Natural killer cell (primary cell): ENCODE measurements at regions not wholly inside any gene's neighbourhood (a gene's known extent, or its start where the extent isn't known, plus 50 kb on each side); places are given as distances from the start of the nearest gene placed in this dataset.

ENCODE experiments used
- ATAC-seq, 3 donors: fragments of 150-1000 bp in 2 of 3; fragments of 200-7000 bp in 1 of 3; cut with Tn5 transposase; 1 replicate in 1 of 3; 2 replicates in 2 of 3; pipeline ENCODE4 v1.10.0; 2021; ENCODE audit warnings: mild to moderate bottlenecking in 2 of 3, moderate library complexity in 2 of 3
- DNase-seq, 2 donors: peaks; one replicate each; pipeline versions ENCODE4 v3.0.0 to v3.0.0-alpha.2; 2013 to 2021; ENCODE audit warnings: mixed read lengths in 1 of 2
- H3K27ac ChIP-seq: one replicate; pipeline ENCODE4 v1.5.1; 2013; ENCODE audit warnings: mild to moderate bottlenecking, low read length
- H3K27me3 ChIP-seq: one replicate; pipeline ENCODE4 v1.6.1; 2013; ENCODE audit warnings: low read length; ENCODE audit not compliant: control insufficient read depth, insufficient read depth
- H3K36me3 ChIP-seq: one replicate; pipeline ENCODE4 v1.6.1; 2013; ENCODE audit warnings: low read length; ENCODE audit not compliant: control insufficient read depth, insufficient read depth
- H3K4me1 ChIP-seq: one replicate; pipeline ENCODE4 v1.6.1; 2013; ENCODE audit warnings: low read length; ENCODE audit not compliant: control insufficient read depth, insufficient read depth
- H3K4me3 ChIP-seq: one replicate; pipeline ENCODE4 v1.5.1; 2013; ENCODE audit warnings: low read length
- H3K9me3 ChIP-seq: one replicate; pipeline ENCODE4 v1.6.1; 2013; ENCODE audit warnings: low read length; ENCODE audit not compliant: control insufficient read depth, insufficient read depth
- H3K27ac Mint-ChIP-seq, 2 donors: one replicate each; pipeline ENCODE4 v1.8.0; 2022; ENCODE audit warnings: mild to moderate bottlenecking in 2 of 2, mixed read lengths in 2 of 2, moderate library complexity in 1 of 2
- H3K27me3 Mint-ChIP-seq, 2 donors: one replicate each; pipeline ENCODE4 v1.8.0; 2022; ENCODE audit warnings: low read depth in 2 of 2, mixed read lengths in 2 of 2
- H3K36me3 Mint-ChIP-seq: one replicate; pipeline ENCODE4 v1.8.0; 2022; ENCODE audit warnings: mixed read lengths
- H3K4me1 Mint-ChIP-seq, 2 donors: one replicate each; pipeline ENCODE4 v1.8.0; 2022; ENCODE audit warnings: mixed read lengths in 2 of 2
- H3K4me3 Mint-ChIP-seq: one replicate; pipeline ENCODE4 v1.8.0; 2022; ENCODE audit warnings: mild to moderate bottlenecking, moderate library complexity, mixed read lengths
- H3K9me3 Mint-ChIP-seq, 2 donors: one replicate each; pipeline ENCODE4 v1.8.0; 2022; ENCODE audit warnings: mixed read lengths in 2 of 2
- CTCF ChIP-seq: fragments of 200-600 bp; IDR thresholded peaks from one replicate; pipeline ENCODE4 v1.8.0; 2022; ENCODE audit warnings: antibody characterized with exemption
- WGBS: methylation state at CpG from one replicate; pipeline ENCODE4 v1.1.7; 2013; ENCODE audit warnings: missing lambda C conversion rate; ENCODE audit not compliant: insufficient coverage; 5-methylcytosine and 5-hydroxymethylcytosine counted together
- intact Hi-C: fragments of 100-400 bp; cut with micrococcal nuclease; formaldehyde crosslinking; loops from one replicate; pipeline ENCODE4 v1.14.2; 2022

- H3K9me3 Mint-ChIP-seq, result peaks cover 6 to 9% of the 10 kb centered on the region in 2 donors
These were observed 2691.4 kb downstream of the PCDH9 start for GRCh38 chr13:64538711-64539110.

GRCh38 chr13:64534302-64534701, 2695.8 kb downstream of the PCDH9 start:
- Mint-ChIP-seq H3K9me3 (peaks cover 0 to 10% of the 10 kb centered on the region in 2 donors), H3K27me3 (no peaks in the 10 kb centered on the region), H3K36me3 (no peaks in the 10 kb centered on the region), H3K27ac (no peak overlapping the region), H3K4me3 (no peak overlapping the region), H3K4me1 (no peaks in the 10 kb centered on the region)
- Histone ChIP-seq H3K36me3 (no peaks in the 10 kb centered on the region), H3K9me3 (no peaks in the 10 kb centered on the region), H3K4me3 (no peak overlapping the region), H3K27me3 (no peaks in the 10 kb centered on the region), H3K4me1 (no peaks in the 10 kb centered on the region), H3K27ac (no peak overlapping the region)
- intact Hi-C loops, result no loop called here
- no peak for TF ChIP-seq CTCF
- no peak for DNase-seq
- 85% methylated on average over 2 of the region's 2 CpGs for WGBS
- ATAC-seq, result no peak

More at GRCh38 chr13:64538711-64539110, 2691.4 kb downstream of the PCDH9 start:
- TF ChIP-seq CTCF, result no peak
- Mint-ChIP-seq H3K4me1 (no peaks in the 10 kb centered on the region), H3K27me3 (no peaks in the 10 kb centered on the region), H3K36me3 (no peaks in the 10 kb centered on the region), H3K27ac (no peak overlapping the region), H3K4me3 (no peak overlapping the region)
- WGBS, result no CpG with 5 or more reads among the region's 2 CpGs
- ATAC-seq (no peak), DNase-seq (no peak)
- intact Hi-C loops, result no loop called here
- Histone ChIP-seq H3K27me3 (no peaks in the 10 kb centered on the region), H3K27ac (no peak overlapping the region), H3K4me3 (no peak overlapping the region), H3K4me1 (no peaks in the 10 kb centered on the region), H3K36me3 (no peaks in the 10 kb centered on the region), H3K9me3 (no peaks in the 10 kb centered on the region)

GRCh38 chr13:64531400-64531799, 2698.7 kb downstream of the PCDH9 start:
- H3K4me1 Mint-ChIP-seq, result no peaks in the 10 kb centered on the region
- Histone ChIP-seq H3K27ac (no peak overlapping the region), H3K4me1 (no peaks in the 10 kb centered on the region), H3K9me3 (no peaks in the 10 kb centered on the region), H3K4me3 (no peak overlapping the region), H3K36me3 (no peaks in the 10 kb centered on the region), H3K27me3 (no peaks in the 10 kb centered on the region)
- no peak overlapping the region for H3K4me3 Mint-ChIP-seq
- intact Hi-C loops, result no loop called here
- peaks cover 0 to 7% of the 10 kb centered on the region in 2 donors for H3K9me3 Mint-ChIP-seq
- no peak overlapping the region for H3K27ac Mint-ChIP-seq
- no peak for TF ChIP-seq CTCF
- 33% methylated on average over 1 of the region's 4 CpGs for WGBS
- DNase-seq (no peak), ATAC-seq (no peak)
- H3K27me3 Mint-ChIP-seq, result no peaks in the 10 kb centered on the region
- H3K36me3 Mint-ChIP-seq, result no peaks in the 10 kb centered on the region

- H3K4me3 Mint-ChIP-seq, result no peak overlapping the region
- peak in 1 of 2 donors; percentile 4 for DNase-seq
These were observed 2700.2 kb downstream of the PCDH9 start for GRCh38 chr13:64529874-64530485.

More at GRCh38 chr13:64529874-64530485, 2700.2 kb downstream of the PCDH9 start:
- Mint-ChIP-seq H3K27me3 (no peaks in the 10 kb centered on the region), H3K4me1 (no peaks in the 10 kb centered on the region), H3K9me3 (peaks cover 0 to 7% of the 10 kb centered on the region in 2 donors), H3K27ac (no peak overlapping the region), H3K36me3 (no peaks in the 10 kb centered on the region)
- no peaks in the 10 kb centered on the region for H3K4me1 ChIP-seq
- intact Hi-C loops, result no loop called here
- H3K27me3 ChIP-seq, result no peaks in the 10 kb centered on the region
- 73% methylated on average over 2 of the region's 2 CpGs for WGBS
- peaks cover 4% of the 10 kb centered on the region for H3K9me3 ChIP-seq
- H3K36me3 ChIP-seq, result no peaks in the 10 kb centered on the region
- H3K27ac ChIP-seq, result no peak overlapping the region
- peak; percentile 17 for TF ChIP-seq CTCF
- H3K4me3 ChIP-seq, result no peak overlapping the region
- ATAC-seq, result no peak
